PC-9 (cell line): ENCODE measurements at regions not wholly inside any gene's neighbourhood (a gene's known extent, or its start where the extent isn't known, plus 50 kb on each side); places are given as distances from the start of the nearest gene placed in this dataset.
"Not testable (repeated sequence)": the region's sequence is repeated elsewhere in the genome, so short reads cannot be mapped to it uniquely, and the experiment has no call there.

Experiments
- BruUV-seq: library from RNA; stranded (reverse); fragments of 400-500 nt; replicated peaks from 2 replicates; lab custom pipeline; 2021; lab: Mats Ljungman, UMichigan
- CTCF ChIA-PET: fragments of 300-600 bp; sonication (Branson Sonifier 250); formaldehyde crosslinking; loops from one replicate; lab custom pipeline; 2022; ENCODE audit warnings: antibody characterized with exemption; lab: Charles Lee
- POLR2A ChIA-PET: fragments of 300-600 bp; sonication (Branson Sonifier 250); formaldehyde crosslinking; loops from one replicate; lab custom pipeline; 2022; ENCODE audit warnings: antibody characterized with exemption; ENCODE audit not compliant: unreplicated experiment; lab: Charles Lee
- DNase-seq, 2 experiments: peaks; one replicate each; pipeline versions ENCODE4 v3.0.0 to v3.0.0-alpha.2; 2015 to 2022; ENCODE audit warnings: mixed read lengths in 1 of 2
- H2AFZ ChIP-seq: fragments of 200-600 bp; sonication (generic); 2 replicates; pipeline ENCODE4 v1.8.1; 2017; ENCODE audit warnings: antibody characterized with exemption
- H3F3A ChIP-seq: fragments of 200-600 bp; sonication (generic); 2 replicates; pipeline ENCODE4 v1.8.1; 2017; ENCODE audit warnings: antibody characterized with exemption, mild to moderate bottlenecking, low read depth; ENCODE audit not compliant: insufficient read depth
- H3K27ac ChIP-seq: fragments of 200-600 bp; sonication (generic); 2 replicates; pipeline ENCODE4 v1.6.1; 2016; ENCODE audit warnings: mixed run types
- H3K27me3 ChIP-seq: fragments of 200-600 bp; sonication (generic); 2 replicates; pipeline ENCODE4 v1.6.1; 2016; ENCODE audit warnings: low read depth, mixed run types; ENCODE audit not compliant: insufficient read depth
- H3K36me3 ChIP-seq: fragments of 200-600 bp; sonication (generic); 2 replicates; pipeline ENCODE4 v1.6.1; 2016; ENCODE audit warnings: low read depth, mixed run types
- H3K4me1 ChIP-seq: fragments of 200-600 bp; sonication (generic); replicated peaks from 2 replicates; pipeline ENCODE4 v1.6.1; 2016; ENCODE audit warnings: mixed run types; ENCODE audit not compliant: insufficient read depth
- H3K4me2 ChIP-seq: fragments of 200-600 bp; sonication (generic); 2 replicates; pipeline ENCODE4 v1.6.1; 2017; ENCODE audit warnings: mixed run types
- H3K4me3 ChIP-seq: fragments of 200-600 bp; sonication (generic); 2 replicates; pipeline ENCODE4 v1.6.1; 2016; ENCODE audit warnings: mixed run types
- H3K79me2 ChIP-seq: fragments of 200-600 bp; sonication (generic); 2 replicates; pipeline ENCODE4 v1.6.1; 2017; ENCODE audit warnings: low read depth, mixed run types
- H3K9me2 ChIP-seq: fragments of 200-600 bp; sonication (generic); 2 replicates; pipeline ENCODE4 v1.8.1; 2017; ENCODE audit warnings: mild to moderate bottlenecking; ENCODE audit not compliant: insufficient read depth
- H3K9me3 ChIP-seq: fragments of 200-600 bp; sonication (generic); 2 replicates; pipeline ENCODE4 v1.8.1; 2016; ENCODE audit warnings: low read depth; ENCODE audit not compliant: insufficient read depth
- H4K20me1 ChIP-seq: fragments of 200-600 bp; sonication (generic); 2 replicates; pipeline ENCODE4 v1.8.1; 2017; ENCODE audit not compliant: insufficient read depth
- CTCF ChIP-seq: fragments of 200-600 bp; sonication (generic); conservative IDR thresholded peaks from 2 replicates; pipeline ENCODE4 v1.6.1; 2017; ENCODE audit warnings: mixed run types, antibody characterized with exemption, mild to moderate bottlenecking, moderate library complexity
- EZH2 ChIP-seq: fragments of 200-600 bp; sonication (generic); IDR thresholded peaks from 2 replicates; pipeline ENCODE4 v1.8.0; 2017; ENCODE audit warnings: antibody characterized with exemption, low read depth
- intact Hi-C: fragments of 100-400 bp; cut with micrococcal nuclease; formaldehyde crosslinking; loops from one replicate; pipeline ENCODE4 v1.10.0; 2022; ENCODE audit not compliant: unreplicated experiment

- no TSS peak for BruUV-seq
- Histone ChIP-seq H3K36me3 (no peaks in the 10 kb centered on the region), H3K27me3 (no peaks in the 10 kb centered on the region), H3K9me3 (no peaks in the 10 kb centered on the region), H3K27ac (no peak overlapping the region), H3K79me2 (no peaks in the 10 kb centered on the region), H2AFZ (0 out of 2 replicates have a peak overlapping the region, but pooled peaks have one; percentile 1), H4K20me1 (no peaks in the 10 kb centered on the region), H3K9me2 (no peaks in the 10 kb centered on the region), H3K4me2 (no peak overlapping the region), H3F3A (no peaks in the 10 kb centered on the region; the same call in 1 of the 2 replicates), H3K4me1 (no peaks in the 10 kb centered on the region), H3K4me3 (no peak overlapping the region)
- no peak for TF ChIP-seq EZH2
- no peak for TF ChIP-seq CTCF
- CTCF ChIA-PET, result no interaction called here
- POLR2A ChIA-PET, result no interaction called here
- intact Hi-C loops, result no loop called here
- no peak for DNase-seq
Observed at GRCh38 chr10:65172249-65172648, 1651.0 kb downstream of the REEP3 start.

GRCh38 chr10:65176994-65177393 lies 1655.8 kb downstream of the REEP3 start:
- H3K27me3 ChIP-seq, result no peaks in the 10 kb centered on the region
- H3K4me1 ChIP-seq, result no peaks in the 10 kb centered on the region
- ChIA-PET CTCF (no interaction called here), POLR2A (no interaction called here)
- H3F3A ChIP-seq, result no peaks in the 10 kb centered on the region; the same call in 1 of the 2 replicates
- no peak for DNase-seq
- H3K4me3 ChIP-seq, result no peak overlapping the region
- H2AFZ ChIP-seq, result no peak overlapping the region
- H3K9me2 ChIP-seq, result no peaks in the 10 kb centered on the region
- no peaks in the 10 kb centered on the region for H3K79me2 ChIP-seq
- H3K27ac ChIP-seq, result no peak overlapping the region
- TF ChIP-seq EZH2 (no peak), CTCF (no peak)
- H3K36me3 ChIP-seq, result no peaks in the 10 kb centered on the region
- intact Hi-C loops, result no loop called here
- no peaks in the 10 kb centered on the region for H4K20me1 ChIP-seq
- no TSS peak for BruUV-seq
- H3K9me3 ChIP-seq, result no peaks in the 10 kb centered on the region
- H3K4me2 ChIP-seq, result no peak overlapping the region

- no peaks in the 10 kb centered on the region for H3K4me1 ChIP-seq
- H3K4me2 ChIP-seq, result no peak overlapping the region
- H4K20me1 ChIP-seq, result no peaks in the 10 kb centered on the region
- H3K27me3 ChIP-seq, result no peaks in the 10 kb centered on the region
- H3K9me2 ChIP-seq, result no peaks in the 10 kb centered on the region
- H3K79me2 ChIP-seq, result no peaks in the 10 kb centered on the region
- H3K36me3 ChIP-seq, result no peaks in the 10 kb centered on the region
- TF ChIP-seq EZH2 (no peak), CTCF (no peak)
- no peak overlapping the region for H2AFZ ChIP-seq
- H3F3A ChIP-seq, result no peaks in the 10 kb centered on the region
- no peak for DNase-seq
- CTCF ChIA-PET, result no interaction called here
- POLR2A ChIA-PET, result no interaction called here
- no peaks in the 10 kb centered on the region for H3K9me3 ChIP-seq
- H3K27ac ChIP-seq, result no peak overlapping the region
- no peak overlapping the region for H3K4me3 ChIP-seq
- intact Hi-C loops, result no loop called here
- BruUV-seq, result no TSS peak
Observed at GRCh38 chr10:65183236-65183635, 1662.0 kb downstream of the REEP3 start.

- H3K4me3 ChIP-seq, DNase-seq, H4K20me1 ChIP-seq, H3K9me2 ChIP-seq, H3K9me3 ChIP-seq, CTCF ChIA-PET, H3K4me2 ChIP-seq, POLR2A ChIA-PET, H3F3A ChIP-seq, H3K36me3 ChIP-seq, BruUV-seq, H3K4me1 ChIP-seq, H2AFZ ChIP-seq, H3K79me2 ChIP-seq, H3K27ac ChIP-seq, intact Hi-C loops, H3K27me3 ChIP-seq: not testable (repeated sequence)
Observed at GRCh38 chr10:65186668-65187067, 1665.5 kb downstream of the REEP3 start.
